Neural progenitor cell (in vitro differentiated cells): ENCODE measurements at regions not wholly inside any gene's neighbourhood (a gene's known extent, or its start where the extent isn't known, plus 50 kb on each side); places are given as distances from the start of the nearest gene placed in this dataset.

Source experiments
- DNase-seq: peaks from one replicate; pipeline ENCODE4 v3.0.0-alpha.2; 2016; ENCODE audit warnings: low spot score
- H2AFZ ChIP-seq: fragments of 200-600 bp; sonication (generic); replicated peaks from 2 replicates; pipeline ENCODE4 v1.6.1; 2016; ENCODE audit warnings: antibody characterized with exemption
- H3F3A ChIP-seq: fragments of 200-600 bp; sonication (generic); 2 replicates; pipeline ENCODE4 v1.6.1; 2016; ENCODE audit warnings: antibody characterized with exemption, low read depth
- H3K27ac ChIP-seq: fragments of 200-600 bp; sonication (generic); 2 replicates; pipeline ENCODE4 v1.5.1; 2016; ENCODE audit warnings: mild to moderate bottlenecking
- H3K27me3 ChIP-seq: fragments of 200-600 bp; sonication (generic); 2 replicates; pipeline ENCODE4 v1.6.1; 2016; ENCODE audit warnings: mild to moderate bottlenecking, moderate library complexity
- H3K36me3 ChIP-seq: fragments of 200-600 bp; sonication (generic); 2 replicates; pipeline ENCODE4 v1.5.1; 2016
- H3K4me1 ChIP-seq: fragments of 200-600 bp; sonication (generic); 2 replicates; pipeline ENCODE4 v1.6.1; 2016; ENCODE audit warnings: mixed run types
- H3K4me2 ChIP-seq: fragments of 200-600 bp; sonication (generic); 2 replicates; pipeline ENCODE4 v1.6.1; 2016
- H3K4me3 ChIP-seq: fragments of 200-600 bp; sonication (generic); 2 replicates; pipeline ENCODE4 v1.5.1; 2016
- H3K79me2 ChIP-seq: fragments of 200-600 bp; sonication (generic); 2 replicates; pipeline ENCODE4 v1.6.1; 2016; ENCODE audit warnings: low read depth
- H3K9ac ChIP-seq: fragments of 200-600 bp; sonication (generic); 2 replicates; pipeline ENCODE4 v1.6.1; 2016
- H3K9me3 ChIP-seq: fragments of 200-600 bp; sonication (generic); 2 replicates; pipeline ENCODE4 v1.5.1; 2016; ENCODE audit warnings: low read depth
- H4K20me1 ChIP-seq: fragments of 200-600 bp; sonication (generic); 2 replicates; pipeline ENCODE4 v1.6.1; 2016; ENCODE audit warnings: low read depth
- H3K27ac Mint-ChIP-seq: 3 replicates; pipeline ENCODE4 v1.8.0; 2021; ENCODE audit warnings: mixed read lengths
- H3K27me3 Mint-ChIP-seq: 2 replicates; pipeline ENCODE4 v1.8.0; 2022; ENCODE audit warnings: low read depth, mild to moderate bottlenecking, inconsistent platforms, moderate library complexity, mixed read lengths; ENCODE audit not compliant: insufficient read depth
- H3K36me3 Mint-ChIP-seq: 3 replicates; pipeline ENCODE4 v1.8.0; 2021; ENCODE audit warnings: mixed read lengths
- H3K4me1 Mint-ChIP-seq: 3 replicates; pipeline ENCODE4 v1.8.0; 2021; ENCODE audit warnings: mixed read lengths
- H3K4me3 Mint-ChIP-seq: 3 replicates; pipeline ENCODE4 v1.8.0; 2021; ENCODE audit warnings: mild to moderate bottlenecking, moderate library complexity, mixed read lengths
- H3K9me3 Mint-ChIP-seq: 3 replicates; pipeline ENCODE4 v1.8.0; 2020; ENCODE audit warnings: mixed read lengths
- CTCF ChIP-seq: fragments of 200-600 bp; sonication (generic); IDR thresholded peaks from 2 replicates; pipeline ENCODE4 v1.5.1; 2017; ENCODE audit warnings: antibody characterized with exemption, mild to moderate bottlenecking
- EZH2 ChIP-seq: fragments of 200-600 bp; sonication (generic); IDR thresholded peaks from 2 replicates; pipeline ENCODE4 v1.6.1; 2017; ENCODE audit warnings: antibody characterized with exemption, mild to moderate bottlenecking, moderate library complexity
- EZH2phosphoT487 ChIP-seq: fragments of 200-600 bp; sonication (generic); IDR thresholded peaks from 2 replicates; pipeline ENCODE4 v1.6.1; 2017; ENCODE audit warnings: antibody characterized with exemption

DNA sequence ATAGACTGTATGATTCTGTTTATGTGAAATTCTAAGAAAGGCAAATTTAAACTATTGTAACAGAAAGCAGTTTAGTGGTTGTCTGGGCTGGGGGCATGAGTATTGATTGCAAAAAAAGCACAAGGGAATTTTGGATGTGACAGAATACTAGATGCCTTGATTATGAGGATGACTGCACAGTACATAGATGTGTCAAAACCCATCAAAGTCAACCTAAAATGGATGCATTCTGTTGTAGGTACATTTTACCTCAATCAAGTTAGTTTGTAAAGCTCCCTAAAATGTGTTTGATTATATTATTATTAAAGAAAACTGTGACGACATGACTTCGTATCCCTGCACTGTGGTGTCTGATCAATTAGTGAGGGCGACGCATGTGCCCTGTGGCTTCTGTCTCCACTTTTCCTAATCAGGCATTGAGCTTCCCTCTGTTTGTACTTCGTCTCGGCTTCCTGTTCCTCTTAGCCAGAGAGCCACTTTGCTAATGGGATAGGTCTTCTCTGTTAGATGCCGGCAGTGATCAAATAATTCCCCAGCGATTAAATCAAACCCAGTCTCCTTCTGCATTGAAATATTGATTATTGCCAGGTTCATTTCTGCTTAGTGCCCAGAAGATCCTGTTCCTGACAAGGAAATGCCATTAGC, 118.3 kb upstream of the GGTLC1 start:
- peaks cover 3% of the 10 kb centered on the region for H3K27me3 Mint-ChIP-seq
- no peak overlapping the region for H3K27ac Mint-ChIP-seq
- Histone ChIP-seq H3K4me2 (no peak overlapping the region), H3K79me2 (no peaks in the 10 kb centered on the region), H3K4me3 (no peak overlapping the region), H3K9me3 (no peaks in the 10 kb centered on the region), H2AFZ (no peak overlapping the region), H4K20me1 (no peaks in the 10 kb centered on the region), H3K36me3 (no peaks in the 10 kb centered on the region), H3K27me3 (no peaks in the 10 kb centered on the region), H3K27ac (no peak overlapping the region), H3F3A (no peaks in the 10 kb centered on the region), H3K4me1 (peaks cover 3% of the 10 kb centered on the region), H3K9ac (no peak overlapping the region)
- H3K9me3 Mint-ChIP-seq, result no peaks in the 10 kb centered on the region
- TF ChIP-seq EZH2 (no peak), EZH2phosphoT487 (no peak), CTCF (no peak)
- no peak for DNase-seq
- no peak overlapping the region for H3K4me3 Mint-ChIP-seq
- H3K36me3 Mint-ChIP-seq, result no peaks in the 10 kb centered on the region
- H3K4me1 Mint-ChIP-seq, result peaks cover 10% of the 10 kb centered on the region

GRCh38 chr20:24106150-24106800, 117.7 kb upstream of the GGTLC1 start:
- H3K27ac Mint-ChIP-seq, result no peak overlapping the region
- no peaks in the 10 kb centered on the region for H3K27me3 ChIP-seq

GRCh38 chr20:24102749-24103333, 114.3 kb upstream of the GGTLC1 start:
- Mint-ChIP-seq H3K4me1 (peaks cover 13% of the 10 kb centered on the region), H3K36me3 (no peaks in the 10 kb centered on the region), H3K9me3 (no peaks in the 10 kb centered on the region), H3K27me3 (no peaks in the 10 kb centered on the region), H3K4me3 (no peak overlapping the region), H3K27ac (no peak overlapping the region)
- Histone ChIP-seq H3K4me2 (no peak overlapping the region), H3K9ac (no peak overlapping the region), H3K79me2 (no peaks in the 10 kb centered on the region), H3K4me1 (peaks cover 7% of the 10 kb centered on the region), H3K27ac (no peak overlapping the region), H3F3A (no peaks in the 10 kb centered on the region), H4K20me1 (no peaks in the 10 kb centered on the region), H3K4me3 (no peak overlapping the region), H3K9me3 (no peaks in the 10 kb centered on the region), H2AFZ (peak overlapping the region; percentile 33), H3K36me3 (no peaks in the 10 kb centered on the region), H3K27me3 (no peaks in the 10 kb centered on the region)
- no peak for DNase-seq
- no peak for TF ChIP-seq EZH2phosphoT487
- TF ChIP-seq EZH2, result no peak
- TF ChIP-seq CTCF, result no peak

More at GRCh38 chr20:24106150-24106800, 117.7 kb upstream of the GGTLC1 start:
- Histone ChIP-seq H3K79me2 (no peaks in the 10 kb centered on the region), H3K4me3 (no peak overlapping the region), H3K9ac (no peak overlapping the region), H3K9me3 (no peaks in the 10 kb centered on the region), H3K27ac (no peak overlapping the region), H3K4me2 (no peak overlapping the region), H4K20me1 (no peaks in the 10 kb centered on the region), H3K4me1 (peaks cover 7% of the 10 kb centered on the region), H3F3A (no peaks in the 10 kb centered on the region), H2AFZ (no peak overlapping the region), H3K36me3 (no peaks in the 10 kb centered on the region)
- no peak for DNase-seq
- H3K4me3 Mint-ChIP-seq, result no peak overlapping the region
- TF ChIP-seq EZH2 (no peak), CTCF (no peak), EZH2phosphoT487 (no peak)
- H3K27me3 Mint-ChIP-seq, result peaks cover 3% of the 10 kb centered on the region
- H3K9me3 Mint-ChIP-seq, result no peaks in the 10 kb centered on the region
- H3K4me1 Mint-ChIP-seq, result peaks cover 12% of the 10 kb centered on the region
- H3K36me3 Mint-ChIP-seq, result no peaks in the 10 kb centered on the region
